ENCODE measurements at regions not wholly inside any gene's neighbourhood (a gene's known extent, or its start where the extent isn't known, plus 50 kb on each side); places are given as distances from the start of the nearest gene placed in this dataset.

GRCh38 chr17:53449324-53449723, 373.4 kb upstream of the KIF2B start:
- Histone ChIP-seq H3K4me3 (ENCODE audit: insufficient read depth, low read depth, low read length) (no peak overlapping the region), H3K9me3 (ENCODE audit: insufficient read depth, low read depth, low read length) (no peaks in the 10 kb centered on the region), H2AFZ (ENCODE audit: low read depth, low read length) (no peak overlapping the region), H3K79me2 (ENCODE audit: insufficient read depth, low read length) (no peaks in the 10 kb centered on the region), H3K27ac (ENCODE audit: low read depth, low read length) (no peak overlapping the region), H3K9ac (ENCODE audit: low read length) (no peak overlapping the region), H3K4me1 (ENCODE audit: insufficient read depth, low read length) (no peaks in the 10 kb centered on the region), H3K4me2 (ENCODE audit: low read length) (no peak overlapping the region), H3K36me3 (ENCODE audit: insufficient read depth, low read length) (no peaks in the 10 kb centered on the region), H3K27me3 (ENCODE audit: insufficient read depth, low read length) (no peaks in the 10 kb centered on the region), H4K20me1 (ENCODE audit: insufficient read depth, low read length) (no peaks in the 10 kb centered on the region)
- H3K36me3 Mint-ChIP-seq (ENCODE audit: low read depth, unreplicated experiment): no peaks in the 10 kb centered on the region
- FAIRE-seq (no peak), DNase-seq (ENCODE audit: low read depth) (no peak)
- H3K27ac Mint-ChIP-seq (ENCODE audit: unreplicated experiment): no peak overlapping the region
- no peaks in the 10 kb centered on the region for H3K27me3 Mint-ChIP-seq (ENCODE audit: low read depth, unreplicated experiment)
- no peak overlapping the region for H3K4me3 Mint-ChIP-seq (ENCODE audit: unreplicated experiment)
- TF ChIP-seq EZH2 (IDR thresholded peaks at IDR 0.05; ENCODE audit: insufficient read depth, low read length): no peak
- no peak for TF ChIP-seq CTCF (IDR thresholded peaks at IDR 0.05; ENCODE audit: insufficient read depth, low read depth, low read length)
- no peaks in the 10 kb centered on the region for H3K4me1 Mint-ChIP-seq (ENCODE audit: low read depth, unreplicated experiment)
- no peaks in the 10 kb centered on the region for H3K9me3 Mint-ChIP-seq (ENCODE audit: unreplicated experiment)

- no peak overlapping the region for H2AFZ ChIP-seq (ENCODE audit: low read depth, low read length)
- Mint-ChIP-seq H3K4me1 (ENCODE audit: low read depth, unreplicated experiment) (no peaks in the 10 kb centered on the region), H3K9me3 (ENCODE audit: unreplicated experiment) (peaks cover 4% of the 10 kb centered on the region), H3K4me3 (ENCODE audit: unreplicated experiment) (no peak overlapping the region), H3K27me3 (ENCODE audit: low read depth, unreplicated experiment) (no peaks in the 10 kb centered on the region), H3K36me3 (ENCODE audit: low read depth, unreplicated experiment) (no peaks in the 10 kb centered on the region), H3K27ac (ENCODE audit: unreplicated experiment) (no peak overlapping the region)
- H3K4me2 ChIP-seq (ENCODE audit: low read length): no peak overlapping the region
- no peak overlapping the region for H3K27ac ChIP-seq (ENCODE audit: low read depth, low read length)
- TF ChIP-seq CTCF (IDR thresholded peaks at IDR 0.05; ENCODE audit: insufficient read depth, low read depth, low read length) (no peak), EZH2 (IDR thresholded peaks at IDR 0.05; ENCODE audit: insufficient read depth, low read length) (no peak)
- H3K27me3 ChIP-seq (ENCODE audit: insufficient read depth, low read length): no peaks in the 10 kb centered on the region
- H3K4me1 ChIP-seq (ENCODE audit: insufficient read depth, low read length): no peaks in the 10 kb centered on the region
- no peaks in the 10 kb centered on the region for H4K20me1 ChIP-seq (ENCODE audit: insufficient read depth, low read length)
- no peaks in the 10 kb centered on the region for H3K9me3 ChIP-seq (ENCODE audit: insufficient read depth, low read depth, low read length)
- no peak for DNase-seq (ENCODE audit: low read depth)
- no peak for FAIRE-seq
- no peaks in the 10 kb centered on the region for H3K36me3 ChIP-seq (ENCODE audit: insufficient read depth, low read length)
- no peaks in the 10 kb centered on the region for H3K79me2 ChIP-seq (ENCODE audit: insufficient read depth, low read length)
- H3K4me3 ChIP-seq (ENCODE audit: insufficient read depth, low read depth, low read length): no peak overlapping the region
- H3K9ac ChIP-seq (ENCODE audit: low read length): no peak overlapping the region
Observed at GRCh38 chr17:53428913-53429312, 393.8 kb upstream of the KIF2B start.

GRCh38 chr17:53426505-53426904, 396.2 kb upstream of the KIF2B start:
- peaks cover 4% of the 10 kb centered on the region for H3K9me3 Mint-ChIP-seq (ENCODE audit: unreplicated experiment)
- Histone ChIP-seq H4K20me1 (ENCODE audit: insufficient read depth, low read length) (no peaks in the 10 kb centered on the region), H3K27ac (ENCODE audit: low read depth, low read length) (no peak overlapping the region), H3K4me1 (ENCODE audit: insufficient read depth, low read length) (no peaks in the 10 kb centered on the region), H3K9ac (ENCODE audit: low read length) (no peak overlapping the region), H3K4me3 (ENCODE audit: insufficient read depth, low read depth, low read length) (no peak overlapping the region), H3K4me2 (ENCODE audit: low read length) (no peak overlapping the region), H3K9me3 (ENCODE audit: insufficient read depth, low read depth, low read length) (no peaks in the 10 kb centered on the region), H2AFZ (ENCODE audit: low read depth, low read length) (no peak overlapping the region), H3K36me3 (ENCODE audit: insufficient read depth, low read length) (no peaks in the 10 kb centered on the region), H3K79me2 (ENCODE audit: insufficient read depth, low read length) (no peaks in the 10 kb centered on the region), H3K27me3 (ENCODE audit: insufficient read depth, low read length) (no peaks in the 10 kb centered on the region)
- no peaks in the 10 kb centered on the region for H3K4me1 Mint-ChIP-seq (ENCODE audit: low read depth, unreplicated experiment)
- no peak overlapping the region for H3K4me3 Mint-ChIP-seq (ENCODE audit: unreplicated experiment)
- no peak for FAIRE-seq
- DNase-seq (ENCODE audit: low read depth): no peak
- TF ChIP-seq EZH2 (IDR thresholded peaks at IDR 0.05; ENCODE audit: insufficient read depth, low read length) (no peak), CTCF (IDR thresholded peaks at IDR 0.05; ENCODE audit: insufficient read depth, low read depth, low read length) (no peak)
- H3K27ac Mint-ChIP-seq (ENCODE audit: unreplicated experiment): no peak overlapping the region
- no peaks in the 10 kb centered on the region for H3K27me3 Mint-ChIP-seq (ENCODE audit: low read depth, unreplicated experiment)
- no peaks in the 10 kb centered on the region for H3K36me3 Mint-ChIP-seq (ENCODE audit: low read depth, unreplicated experiment)

Data from astrocyte (in vitro differentiated cells and primary cell).